IMR-90 (cell line): ENCODE measurements at regions not wholly inside any gene's neighbourhood (a gene's known extent, or its start where the extent isn't known, plus 50 kb on each side); places are given as distances from the start of the nearest gene placed in this dataset.
A peak's percentile ranks its signal among the peaks of the same experiment; 100 is the strongest.

Experiments
- ATAC-seq: fragments of 200-7000 bp; cut with Tn5 transposase; 2 replicates; pipeline ENCODE4 v1.9.1; 2020; ENCODE audit warnings: low read depth, mild to moderate bottlenecking, moderate library complexity
- BruUV-seq: library from RNA; stranded (reverse); fragments of 400-500 nt; replicated peaks from 2 replicates; lab custom pipeline; 2021; lab: Mats Ljungman, UMichigan
- CTCF ChIA-PET: fragments of 300-600 bp; formaldehyde crosslinking; extraction: SDS; loops from one replicate; lab custom pipeline; 2021; ENCODE audit warnings: antibody characterized with exemption; lab: Yijun Ruan, JAX
- POLR2A ChIA-PET: fragments of 300-600 bp; sonication (Branson Sonifier 250); formaldehyde crosslinking; loops from one replicate; lab custom pipeline; 2022; ENCODE audit warnings: antibody characterized with exemption; ENCODE audit not compliant: unreplicated experiment; lab: Charles Lee
- DNase-seq: peaks from one replicate; pipeline ENCODE4 v3.0.0; 2013
- H2AFZ ChIP-seq: replicated peaks from 2 replicates; pipeline ENCODE3; 2013; ENCODE audit warnings: low read length, mild to moderate bottlenecking; ENCODE audit not compliant: poor library complexity
- H2AK5ac ChIP-seq: 2 replicates; pipeline ENCODE4 v1.6.1; 2013; ENCODE audit warnings: low read depth, low read length, inconsistent platforms
- H2AK9ac ChIP-seq: replicated peaks from 2 replicates; pipeline ENCODE3; 2013; ENCODE audit warnings: mild to moderate bottlenecking, low read depth, low read length, moderate library complexity; ENCODE audit not compliant: poor library complexity
- H2BK120ac ChIP-seq: 2 replicates; pipeline ENCODE4 v1.6.1; 2013; ENCODE audit warnings: low read depth, low read length, inconsistent platforms
- H2BK15ac ChIP-seq: 3 replicates; pipeline ENCODE4 v1.6.1; 2013; ENCODE audit warnings: low read depth, low read length, inconsistent platforms
- H2BK20ac ChIP-seq: 2 replicates; pipeline ENCODE4 v1.6.1; 2013; ENCODE audit warnings: low read depth, mild to moderate bottlenecking, inconsistent platforms, low read length, moderate library complexity
- H2BK5ac ChIP-seq: 2 replicates; pipeline ENCODE4 v1.6.1; 2013; ENCODE audit warnings: mild to moderate bottlenecking, low read depth, low read length, inconsistent platforms; ENCODE audit not compliant: poor library complexity, severe bottlenecking
- H3K14ac ChIP-seq: replicated peaks from 2 replicates; pipeline ENCODE4 v1.6.1; 2013; ENCODE audit warnings: low read depth, low read length, inconsistent platforms
- H3K18ac ChIP-seq: 2 replicates; pipeline ENCODE4 v1.6.1; 2013; ENCODE audit warnings: low read depth, low read length, control low read depth
- H3K23ac ChIP-seq: 2 replicates; pipeline ENCODE4 v1.6.1; 2013; ENCODE audit warnings: low read depth, low read length, inconsistent platforms
- H3K27ac ChIP-seq: 2 replicates; pipeline ENCODE4 v1.5.1; 2013; ENCODE audit warnings: mild to moderate bottlenecking, control low read depth, low read length; ENCODE audit not compliant: insufficient read depth
- H3K27me3 ChIP-seq: 2 replicates; pipeline ENCODE4 v1.6.1; 2013; ENCODE audit warnings: low read length; ENCODE audit not compliant: control insufficient read depth, insufficient read depth
- H3K36me3 ChIP-seq: 2 replicates; pipeline ENCODE4 v1.6.1; 2013; ENCODE audit warnings: low read length, mixed read lengths; ENCODE audit not compliant: control insufficient read depth, insufficient read depth
- H3K4ac ChIP-seq: 2 replicates; pipeline ENCODE4 v1.6.1; 2013; ENCODE audit warnings: low read depth, low read length, inconsistent platforms
- H3K4me1 ChIP-seq: 2 replicates; pipeline ENCODE4 v1.6.1; 2013; ENCODE audit warnings: low read length, mixed read lengths; ENCODE audit not compliant: control insufficient read depth, insufficient read depth
- H3K4me2 ChIP-seq: 2 replicates; pipeline ENCODE4 v1.6.1; 2013; ENCODE audit warnings: low read depth, mild to moderate bottlenecking, control low read depth, low read length, moderate library complexity
- H3K4me3 ChIP-seq: 2 replicates; pipeline ENCODE4 v1.5.1; 2013; ENCODE audit warnings: low read depth, mild to moderate bottlenecking, control low read depth, low read length, moderate library complexity; ENCODE audit not compliant: insufficient read depth
- H3K56ac ChIP-seq: 2 replicates; pipeline ENCODE4 v1.6.1; 2013; ENCODE audit warnings: low read length, inconsistent platforms; ENCODE audit not compliant: insufficient read depth; ENCODE audit errors: extremely low read depth
- H3K79me1 ChIP-seq, 2 experiments: 2 replicates each; pipeline ENCODE4 v1.6.1; 2013; ENCODE audit warnings: low read length in 2 of 2, inconsistent platforms in 1 of 2, low read depth in 1 of 2
- H3K9ac ChIP-seq: 2 replicates; pipeline ENCODE4 v1.6.1; 2013; ENCODE audit warnings: low read depth, low read length, control low read depth
- H3K9me1 ChIP-seq: 2 replicates; pipeline ENCODE4 v1.6.1; 2013; ENCODE audit warnings: low read length, inconsistent platforms; ENCODE audit not compliant: insufficient read depth
- H3K9me3 ChIP-seq: 2 replicates; pipeline ENCODE4 v1.6.1; 2013; ENCODE audit warnings: low read length; ENCODE audit not compliant: control insufficient read depth, insufficient read depth
- H4K20me1 ChIP-seq: 2 replicates; pipeline ENCODE4 v1.6.1; 2013; ENCODE audit warnings: low read length, inconsistent platforms; ENCODE audit not compliant: insufficient read depth
- H4K5ac ChIP-seq: 2 replicates; pipeline ENCODE4 v1.6.1; 2013; ENCODE audit warnings: mild to moderate bottlenecking, low read depth, low read length, control low read depth
- H4K8ac ChIP-seq, 2 experiments: 2 replicates each; pipeline ENCODE4 v1.6.1; 2013; ENCODE audit warnings: low read depth in 2 of 2, low read length in 2 of 2, control low read depth in 1 of 2, inconsistent platforms in 1 of 2
- H4K91ac ChIP-seq: 2 replicates; pipeline ENCODE4 v1.6.1; 2013; ENCODE audit warnings: low read depth, low read length, inconsistent platforms; ENCODE audit not compliant: insufficient read depth
- BHLHE40 ChIP-seq: fragments of 150-350 bp; IDR thresholded peaks from 2 replicates; pipeline ENCODE4 v1.6.1; 2016; ENCODE audit warnings: mild to moderate bottlenecking, low read depth, low read length
- CEBPB ChIP-seq: IDR thresholded peaks from 2 replicates; pipeline ENCODE4 v1.6.1; 2012; ENCODE audit warnings: low read depth, low read length, improper control_type of control experiment
- CHD1 ChIP-seq: IDR thresholded peaks from 2 replicates; pipeline ENCODE4 v1.6.1; 2012; ENCODE audit warnings: low read depth, low read length, improper control_type of control experiment
- ELK1 ChIP-seq: fragments of 150-350 bp; IDR thresholded peaks from 2 replicates; pipeline ENCODE4 v1.6.1; 2016; ENCODE audit warnings: low read depth, mild to moderate bottlenecking, low read length, moderate library complexity, borderline replicate concordance
- MAFK ChIP-seq: IDR thresholded peaks from 2 replicates; pipeline ENCODE4 v1.6.1; 2012; ENCODE audit warnings: low read depth, low read length, improper control_type of control experiment
- MAZ ChIP-seq: IDR thresholded peaks from 2 replicates; pipeline ENCODE4 v1.6.1; 2012; ENCODE audit warnings: low read depth, mild to moderate bottlenecking, low read length, improper control_type of control experiment, moderate library complexity, borderline replicate concordance
- MXI1 ChIP-seq: IDR thresholded peaks from 2 replicates; pipeline ENCODE4 v1.6.1; 2012; ENCODE audit warnings: low read depth, mild to moderate bottlenecking, low read length, moderate library complexity, borderline replicate concordance
- POLR2A ChIP-seq: IDR thresholded peaks from 2 replicates; pipeline ENCODE4 v1.6.1; 2012; ENCODE audit warnings: mild to moderate bottlenecking, low read depth, low read length
- RAD21 ChIP-seq: IDR thresholded peaks from 2 replicates; pipeline ENCODE4 v1.6.1; 2012; ENCODE audit warnings: low read length, improper control_type of control experiment
- RCOR1 ChIP-seq: IDR thresholded peaks from 2 replicates; pipeline ENCODE4 v1.6.1; 2012; ENCODE audit warnings: mild to moderate bottlenecking, low read length, improper control_type of control experiment; ENCODE audit not compliant: insufficient replicate concordance
- SMC3 ChIP-seq: fragments of 150-350 bp; IDR thresholded peaks from 2 replicates; pipeline ENCODE4 v1.6.1; 2016; ENCODE audit warnings: low read depth, mild to moderate bottlenecking, antibody characterized with exemption, low read length, moderate library complexity
- USF2 ChIP-seq: fragments of 150-350 bp; IDR thresholded peaks from 2 replicates; pipeline ENCODE4 v1.6.1; 2017; ENCODE audit warnings: mild to moderate bottlenecking, antibody characterized with exemption, low read length, low read depth
- WGBS, 2 experiments: methylation state at CpG; one replicate each; pipeline versions ENCODE4 v1.1.5 to v1.1.7; 2013; ENCODE audit warnings: missing lambda C conversion rate in 2 of 2; ENCODE audit not compliant: insufficient read length in 1 of 2; ENCODE audit errors: extremely low coverage in 2 of 2; 5-methylcytosine and 5-hydroxymethylcytosine counted together
- dilution Hi-C: fragments of 300-500 bp; cut with HindIII; formaldehyde crosslinking; loops from one replicate; pipeline ENCODE4 v1.14.3; 2018; ENCODE audit warnings: low sequenced_read_pairs; ENCODE audit not compliant: unreplicated experiment
- in situ Hi-C: fragments of 300-500 bp; cut with MboI; formaldehyde crosslinking; loops from 3 replicates; pipeline ENCODE4 v1.14.3; 2019; ENCODE audit warnings: low sequenced_read_pairs, inconsistent platforms, mixed read lengths
- intact Hi-C: fragments of 100-400 bp; cut with micrococcal nuclease; formaldehyde crosslinking; loops from 2 replicates; pipeline ENCODE4 v1.10.0; 2022
- TF ChIP-seq, protein P1 (sequence below): conservative IDR thresholded peaks from 2 replicates; pipeline ENCODE4 v1.5.1; 2012; ENCODE audit warnings: mild to moderate bottlenecking, low read depth, low read length, improper control_type of control experiment

DNA sequence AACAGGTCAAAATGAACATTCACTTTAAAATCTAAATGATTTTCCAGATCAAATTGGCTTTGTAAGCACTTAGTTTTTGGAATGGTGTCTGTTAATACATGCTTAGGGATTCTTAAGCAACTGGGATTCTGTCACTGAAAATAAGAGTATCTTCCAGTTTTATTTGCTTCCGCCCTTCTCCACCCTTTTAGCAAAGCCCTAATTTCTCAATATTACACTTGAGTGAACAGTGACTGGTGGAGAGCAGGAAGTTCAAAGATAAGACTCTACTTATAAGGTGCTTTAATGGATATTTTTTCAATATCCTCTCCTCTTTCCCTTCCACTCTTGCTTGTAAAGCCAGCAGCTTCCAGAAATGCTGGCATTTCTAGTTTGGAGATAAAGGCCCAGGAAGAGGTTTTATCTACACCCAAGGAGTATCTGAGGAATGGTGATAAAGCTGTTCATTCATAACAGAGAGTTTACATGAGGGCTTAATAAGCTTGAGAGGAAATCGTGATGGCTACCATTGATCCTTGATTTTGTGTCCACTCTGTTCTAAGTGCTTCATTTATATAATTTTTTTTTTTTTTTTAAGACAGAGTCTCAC, 265.9 kb upstream of the PRICKLE1 start:
- no peak overlapping the region for H3K27ac ChIP-seq
- H3K4ac ChIP-seq = no peak overlapping the region
- H4K5ac ChIP-seq = no peak overlapping the region
- H3K4me2 ChIP-seq = no peak overlapping the region
- in situ Hi-C loops (no loop called here), dilution Hi-C loops (no loop called here), intact Hi-C loops (loop anchor here (10.0 kb wide), 1 partner anchor 479 kb away; no protein-coding TSS in a partner anchor)
- no peaks in the 10 kb centered on the region for H3K36me3 ChIP-seq
- H2AFZ ChIP-seq = no peak overlapping the region
- H3K9me3 ChIP-seq = no peaks in the 10 kb centered on the region
- no peak overlapping the region for H4K8ac ChIP-seq
- H3K27me3 ChIP-seq = no peaks in the 10 kb centered on the region
- no peak overlapping the region for H2AK9ac ChIP-seq
- no peak overlapping the region for H2BK20ac ChIP-seq
- no peaks in the 10 kb centered on the region for H3K79me1 ChIP-seq
- H3K23ac ChIP-seq = no peak overlapping the region
- H2AK5ac ChIP-seq = no peak overlapping the region
- DNase-seq (no peak), ATAC-seq (no peak)
- 0 out of 2 replicates have a peak, but pooled peaks cover under 1% of the 10 kb centered on the region for H3K9me1 ChIP-seq
- TF ChIP-seq POLR2A = no peak
- TF ChIP-seq MAZ = no peak
- no peak for TF ChIP-seq CHD1
- TF ChIP-seq MAFK = no peak
- no peak for TF ChIP-seq BHLHE40
- no peak for TF ChIP-seq CEBPB
- TF ChIP-seq ELK1 = no peak
- TF ChIP-seq SMC3 = no peak
- TF ChIP-seq RCOR1 = no peak
- TF ChIP-seq USF2 = no peak
- no peak for TF ChIP-seq RAD21
- TF ChIP-seq, protein P1, sequence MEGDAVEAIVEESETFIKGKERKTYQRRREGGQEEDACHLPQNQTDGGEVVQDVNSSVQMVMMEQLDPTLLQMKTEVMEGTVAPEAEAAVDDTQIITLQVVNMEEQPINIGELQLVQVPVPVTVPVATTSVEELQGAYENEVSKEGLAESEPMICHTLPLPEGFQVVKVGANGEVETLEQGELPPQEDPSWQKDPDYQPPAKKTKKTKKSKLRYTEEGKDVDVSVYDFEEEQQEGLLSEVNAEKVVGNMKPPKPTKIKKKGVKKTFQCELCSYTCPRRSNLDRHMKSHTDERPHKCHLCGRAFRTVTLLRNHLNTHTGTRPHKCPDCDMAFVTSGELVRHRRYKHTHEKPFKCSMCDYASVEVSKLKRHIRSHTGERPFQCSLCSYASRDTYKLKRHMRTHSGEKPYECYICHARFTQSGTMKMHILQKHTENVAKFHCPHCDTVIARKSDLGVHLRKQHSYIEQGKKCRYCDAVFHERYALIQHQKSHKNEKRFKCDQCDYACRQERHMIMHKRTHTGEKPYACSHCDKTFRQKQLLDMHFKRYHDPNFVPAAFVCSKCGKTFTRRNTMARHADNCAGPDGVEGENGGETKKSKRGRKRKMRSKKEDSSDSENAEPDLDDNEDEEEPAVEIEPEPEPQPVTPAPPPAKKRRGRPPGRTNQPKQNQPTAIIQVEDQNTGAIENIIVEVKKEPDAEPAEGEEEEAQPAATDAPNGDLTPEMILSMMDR = no peak
- no peak for TF ChIP-seq MXI1
- peaks cover 19% of the 10 kb centered on the region for H3K4me1 ChIP-seq
- no peak overlapping the region for H2BK5ac ChIP-seq
- no TSS peak for BruUV-seq
- H2BK15ac ChIP-seq = no peak overlapping the region
- H3K56ac ChIP-seq = no peak overlapping the region
- ChIA-PET CTCF (interaction anchor here (0.6 kb wide), 1 partner anchor 352 kb away, joined by 6 read pairs; no protein-coding TSS in a partner anchor), POLR2A (no interaction called here)
- no peak overlapping the region for H3K9ac ChIP-seq
- H3K18ac ChIP-seq = 0 out of 2 replicates have a peak overlapping the region, but pooled peaks have one; percentile 7
- H4K91ac ChIP-seq = no peak overlapping the region
- no CpG with 5 or more reads among the region's 2 CpGs for WGBS, 2 experiments
- no peak overlapping the region for H3K4me3 ChIP-seq
- H4K20me1 ChIP-seq = no peaks in the 10 kb centered on the region
- no peak overlapping the region for H2BK120ac ChIP-seq
- no peak overlapping the region for H3K14ac ChIP-seq
